ENCODE measurements at regions not wholly inside any gene's neighbourhood (a gene's known extent, or its start where the extent isn't known, plus 50 kb on each side); places are given as distances from the start of the nearest gene placed in this dataset.
A peak's percentile ranks its signal among the peaks of the same experiment; 100 is the strongest.

DNA sequence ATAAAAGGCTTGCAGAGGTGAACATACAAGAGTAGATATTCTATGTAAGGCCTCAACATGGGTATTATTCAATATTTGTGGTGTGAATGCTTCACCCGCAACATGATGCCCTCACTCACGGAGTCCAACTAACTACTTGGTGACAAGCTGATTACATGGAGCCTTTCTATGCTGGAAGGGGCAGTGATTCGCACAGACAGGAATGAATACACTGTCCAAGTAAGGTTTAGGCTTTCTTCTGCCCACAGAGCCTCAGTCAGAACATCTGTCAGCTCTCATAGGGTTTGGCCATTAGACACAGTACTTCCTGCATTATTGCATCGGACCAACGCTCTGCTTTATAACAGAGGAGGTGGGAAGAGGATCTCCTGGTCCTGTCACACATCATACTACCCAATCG is 80.3 kb upstream of the SLC35G4 start:
- intact Hi-C loops (cut with DNase I), result no loop called here
- Histone ChIP-seq H3K4me3 (ENCODE audit: low read length in 2 of 2) (no peak overlapping the region), H3K27me3 (ENCODE audit: control insufficient read depth in 1 of 2, insufficient read depth in 2 of 2, low read length in 1 of 2) (no peaks in the 10 kb centered on the region), H3K27ac (ENCODE audit: low read depth in 1 of 2, low read length in 2 of 2) (no peak overlapping the region), H3K36me3 (ENCODE audit: control insufficient read depth in 1 of 2, insufficient read depth in 2 of 2, low read length in 1 of 2) (no peaks in the 10 kb centered on the region), H3K4me1 (ENCODE audit: control insufficient read depth in 1 of 2, insufficient read depth in 2 of 2, low read length in 2 of 2) (no peaks in the 10 kb centered on the region), H3K9me3 (ENCODE audit: control insufficient read depth, low read length) (no peaks in the 10 kb centered on the region)
- no peak for DNase-seq
- WGBS, 2 donors, result 94 to 96% methylated on average over 6 of the region's 6 CpGs
- ATAC-seq (ENCODE audit: low FRiP score), result no peak

DNA sequence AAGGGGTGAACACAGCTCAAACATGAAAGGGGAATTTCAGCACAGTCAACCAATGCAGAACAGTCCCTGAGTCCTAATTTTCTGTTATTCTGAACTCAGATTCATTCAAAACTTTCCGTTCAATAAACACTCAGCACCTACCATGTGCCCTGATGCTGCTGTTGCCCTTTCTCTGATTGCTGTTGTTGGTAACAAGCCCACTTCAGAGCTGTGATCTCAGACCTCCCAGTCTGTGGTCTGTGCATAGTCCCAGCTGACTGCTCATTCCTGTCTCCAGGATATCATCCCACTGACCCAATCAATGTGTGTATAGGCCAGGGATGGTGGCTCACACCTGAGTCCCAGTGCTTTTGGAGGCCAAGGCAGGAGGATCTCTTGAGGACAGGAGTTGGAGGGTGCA is 82.7 kb upstream of the SLC35G4 start:
- intact Hi-C loops (cut with DNase I), result no loop called here
- WGBS, 2 donors, result 17 to 35% methylated on average over 1 of the region's 1 CpG
- ATAC-seq (ENCODE audit: low FRiP score), result no peak
- Histone ChIP-seq H3K4me3 (ENCODE audit: low read length in 2 of 2) (no peak overlapping the region), H3K4me1 (ENCODE audit: control insufficient read depth in 1 of 2, insufficient read depth in 2 of 2, low read length in 2 of 2) (no peaks in the 10 kb centered on the region), H3K36me3 (ENCODE audit: control insufficient read depth in 1 of 2, insufficient read depth in 2 of 2, low read length in 1 of 2) (no peaks in the 10 kb centered on the region), H3K9me3 (ENCODE audit: control insufficient read depth, low read length) (no peaks in the 10 kb centered on the region), H3K27me3 (ENCODE audit: control insufficient read depth in 1 of 2, insufficient read depth in 2 of 2, low read length in 1 of 2) (no peaks in the 10 kb centered on the region), H3K27ac (ENCODE audit: low read depth in 1 of 2, low read length in 2 of 2) (no peak overlapping the region)
- no peak for DNase-seq

DNA sequence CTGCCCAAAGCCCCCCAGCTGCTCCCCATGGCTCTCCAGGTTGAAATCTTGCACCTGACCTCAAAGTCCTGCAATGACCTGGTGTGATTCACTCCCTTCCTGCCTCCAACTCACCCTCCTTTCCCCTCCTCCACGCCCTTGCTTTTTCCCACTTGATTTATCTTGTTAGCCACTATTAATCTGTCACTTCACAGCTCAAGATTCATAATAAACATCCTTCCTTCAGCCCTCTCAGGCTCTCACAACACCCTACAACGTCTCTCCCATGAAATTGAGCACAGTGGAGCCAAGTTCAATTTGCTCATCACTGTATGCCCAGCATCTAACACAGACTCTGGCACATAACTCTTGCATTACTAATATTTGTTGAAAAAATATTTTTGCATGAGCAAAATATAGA is 85.6 kb upstream of the SLC35G4 start:
- H3K4me3 ChIP-seq (ENCODE audit: low read length in 2 of 2), result no peak overlapping the region
- DNase-seq, result no peak
- H3K36me3 ChIP-seq (ENCODE audit: control insufficient read depth in 1 of 2, insufficient read depth in 2 of 2, low read length in 1 of 2), result no peaks in the 10 kb centered on the region
- ATAC-seq (ENCODE audit: low FRiP score), result no peak
- 11 to 30% methylated on average over 2 of the region's 2 CpGs for WGBS, 2 donors
- intact Hi-C loops (cut with DNase I), result no loop called here
- H3K4me1 ChIP-seq (ENCODE audit: control insufficient read depth in 1 of 2, insufficient read depth in 2 of 2, low read length in 2 of 2), result no peaks in the 10 kb centered on the region
- H3K9me3 ChIP-seq (ENCODE audit: control insufficient read depth, low read length), result no peaks in the 10 kb centered on the region
- H3K27ac ChIP-seq (ENCODE audit: low read depth in 1 of 2, low read length in 2 of 2), result no peak overlapping the region
- no peaks in the 10 kb centered on the region for H3K27me3 ChIP-seq (ENCODE audit: control insufficient read depth in 1 of 2, insufficient read depth in 2 of 2, low read length in 1 of 2)

DNA sequence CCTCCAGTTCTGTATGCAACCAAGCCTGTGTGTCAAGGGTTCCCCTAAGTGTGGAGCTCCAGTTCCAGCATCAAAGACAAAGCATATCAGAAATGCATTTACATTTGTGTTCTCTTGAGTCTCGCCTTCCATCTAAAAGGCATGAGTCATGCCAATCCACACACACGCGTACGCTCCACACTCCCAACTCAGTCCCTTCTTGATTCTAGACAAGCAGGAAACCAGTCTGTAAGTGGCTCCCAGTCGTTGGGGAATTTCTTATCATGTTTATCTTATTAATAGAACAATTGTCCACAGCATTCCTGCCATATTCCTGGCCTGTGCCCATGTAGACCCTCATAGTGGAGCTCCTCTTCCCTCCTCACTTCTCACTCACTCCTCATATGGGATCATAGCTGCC is 86.4 kb upstream of the SLC35G4 start:
- no peak overlapping the region for H3K4me3 ChIP-seq (ENCODE audit: low read length in 2 of 2)
- H3K4me1 ChIP-seq (ENCODE audit: control insufficient read depth in 1 of 2, insufficient read depth in 2 of 2, low read length in 2 of 2), result no peaks in the 10 kb centered on the region
- no peaks in the 10 kb centered on the region for H3K9me3 ChIP-seq (ENCODE audit: control insufficient read depth, low read length)
- DNase-seq (no peak), ATAC-seq (ENCODE audit: low FRiP score) (no peak)
- no peak overlapping the region for H3K27ac ChIP-seq (ENCODE audit: low read depth in 1 of 2, low read length in 2 of 2)
- no peaks in the 10 kb centered on the region for H3K36me3 ChIP-seq (ENCODE audit: control insufficient read depth in 1 of 2, insufficient read depth in 2 of 2, low read length in 1 of 2)
- no peaks in the 10 kb centered on the region for H3K27me3 ChIP-seq (ENCODE audit: control insufficient read depth in 1 of 2, insufficient read depth in 2 of 2, low read length in 1 of 2)
- WGBS, 2 donors, result 56 to 60% methylated on average over 5 of the region's 5 CpGs
- intact Hi-C loops (cut with DNase I), result no loop called here

DNA sequence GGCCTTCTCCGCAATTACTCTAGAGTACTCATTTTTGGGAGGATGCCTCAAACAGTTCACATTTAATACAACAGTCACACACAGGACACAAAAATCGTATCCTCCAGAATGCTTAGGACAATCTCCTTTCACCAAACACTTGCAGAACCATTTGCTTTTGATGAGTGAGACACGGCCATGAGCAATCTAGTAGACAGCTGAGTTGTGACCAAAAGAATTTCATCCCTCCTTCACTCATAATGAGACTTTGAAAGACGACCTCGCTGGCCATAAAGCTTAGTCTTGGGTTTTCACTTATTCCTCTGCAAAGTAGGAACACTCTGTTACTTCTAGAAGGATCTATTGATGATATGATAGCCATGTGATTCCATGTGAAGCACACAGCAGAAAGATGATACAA is 87.5 kb upstream of the SLC35G4 start:
- Histone ChIP-seq H3K27me3 (ENCODE audit: control insufficient read depth in 1 of 2, insufficient read depth in 2 of 2, low read length in 1 of 2) (no peaks in the 10 kb centered on the region), H3K4me1 (ENCODE audit: control insufficient read depth in 1 of 2, insufficient read depth in 2 of 2, low read length in 2 of 2) (no peaks in the 10 kb centered on the region), H3K4me3 (ENCODE audit: low read length in 2 of 2) (no peak overlapping the region), H3K36me3 (ENCODE audit: control insufficient read depth in 1 of 2, insufficient read depth in 2 of 2, low read length in 1 of 2) (no peaks in the 10 kb centered on the region), H3K9me3 (ENCODE audit: control insufficient read depth, low read length) (no peaks in the 10 kb centered on the region), H3K27ac (ENCODE audit: low read depth in 1 of 2, low read length in 2 of 2) (no peak overlapping the region)
- ATAC-seq (ENCODE audit: low FRiP score) (no peak), DNase-seq (no peak)
- intact Hi-C loops (cut with DNase I), result no loop called here
- WGBS, 2 donors, result 85 to 96% methylated on average over 5 of the region's 5 CpGs

DNA sequence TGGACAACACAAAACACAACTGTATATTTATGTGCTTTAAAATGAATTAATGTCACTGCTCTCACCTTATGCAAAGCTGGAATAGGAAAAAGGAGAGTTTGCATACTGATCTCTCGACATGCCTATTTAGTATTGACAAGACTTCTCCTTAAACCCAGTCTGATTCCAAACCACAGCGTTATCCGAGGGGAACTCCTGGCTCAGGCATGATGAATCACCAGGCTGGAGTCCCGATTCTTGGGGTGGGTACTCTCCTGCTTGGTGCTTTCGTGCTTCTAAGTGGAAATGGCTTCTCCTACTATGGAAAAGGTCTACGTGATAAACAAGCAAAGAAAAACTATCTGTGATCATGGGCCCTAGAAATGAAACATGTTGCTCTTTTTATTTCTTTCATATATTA is 88.9 kb upstream of the SLC35G4 start:
- no peak overlapping the region for H3K4me3 ChIP-seq (ENCODE audit: low read length in 2 of 2)
- DNase-seq, result no peak
- H3K27ac ChIP-seq (ENCODE audit: low read depth in 1 of 2, low read length in 2 of 2), result no peak overlapping the region
- intact Hi-C loops (cut with DNase I), result no loop called here
- no peaks in the 10 kb centered on the region for H3K9me3 ChIP-seq (ENCODE audit: control insufficient read depth, low read length)
- WGBS, 2 donors, result 76 to 83% methylated on average over 6 of the region's 6 CpGs
- no peak for ATAC-seq (ENCODE audit: low FRiP score)
- H3K36me3 ChIP-seq (ENCODE audit: control insufficient read depth in 1 of 2, insufficient read depth in 2 of 2, low read length in 1 of 2), result no peaks in the 10 kb centered on the region
- H3K4me1 ChIP-seq (ENCODE audit: control insufficient read depth in 1 of 2, insufficient read depth in 2 of 2, low read length in 2 of 2), result no peaks in the 10 kb centered on the region
- no peaks in the 10 kb centered on the region for H3K27me3 ChIP-seq (ENCODE audit: control insufficient read depth in 1 of 2, insufficient read depth in 2 of 2, low read length in 1 of 2)

DNA sequence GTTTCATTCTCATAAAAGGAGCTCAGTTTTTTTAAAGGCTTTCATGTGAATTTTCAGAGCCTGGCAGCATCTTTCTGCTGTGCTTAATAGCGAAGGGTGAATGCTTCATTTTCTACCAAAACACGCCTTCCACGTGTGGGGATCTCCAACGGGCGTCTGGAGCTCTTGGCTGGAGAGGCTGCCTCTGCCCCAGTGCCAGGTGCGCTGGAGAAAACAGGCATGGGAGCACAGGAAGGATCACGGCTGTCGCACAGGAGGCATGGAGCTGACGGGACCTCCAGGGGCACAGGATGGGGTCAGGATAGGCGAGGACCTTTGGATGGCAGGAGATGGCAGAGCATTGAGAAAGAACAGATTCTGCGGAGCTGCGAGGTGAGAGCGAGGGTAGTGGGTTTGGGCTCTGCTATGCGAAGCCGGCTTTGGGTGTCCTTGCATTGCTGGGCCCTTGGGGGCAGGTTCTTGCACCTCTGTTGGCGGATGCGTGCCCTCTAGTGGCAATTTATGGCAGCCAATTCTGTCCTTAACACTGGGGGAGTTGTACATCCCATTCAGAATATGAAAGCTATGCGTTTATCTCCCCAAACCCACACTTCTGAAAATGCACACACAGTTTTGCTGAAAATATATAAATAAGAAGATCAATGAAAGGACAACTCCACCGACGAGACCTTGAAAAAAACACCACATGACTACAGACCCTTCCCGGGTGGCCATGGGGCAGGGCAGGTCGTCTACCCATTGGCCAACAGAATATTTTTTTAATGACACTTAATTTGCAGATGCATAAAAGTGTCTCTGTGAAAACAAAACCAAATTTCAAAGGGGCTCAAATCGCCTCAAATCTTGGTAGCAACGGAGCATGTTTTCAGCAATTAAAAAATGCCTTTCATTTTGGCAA is 90.4 kb upstream of the SLC35G4 start:
- intact Hi-C loops (cut with DNase I), result no loop called here
- Histone ChIP-seq H3K4me1 (ENCODE audit: control insufficient read depth in 1 of 2, insufficient read depth in 2 of 2, low read length in 2 of 2) (no peaks in the 10 kb centered on the region), H3K36me3 (ENCODE audit: control insufficient read depth in 1 of 2, insufficient read depth in 2 of 2, low read length in 1 of 2) (no peaks in the 10 kb centered on the region), H3K27ac (ENCODE audit: low read depth in 1 of 2, low read length in 2 of 2) (no peak overlapping the region), H3K4me3 (ENCODE audit: low read length in 2 of 2) (no peak overlapping the region), H3K9me3 (ENCODE audit: control insufficient read depth, low read length) (no peaks in the 10 kb centered on the region), H3K27me3 (ENCODE audit: control insufficient read depth in 1 of 2, insufficient read depth in 2 of 2, low read length in 1 of 2) (no peaks in the 10 kb centered on the region)
- no peak for ATAC-seq (ENCODE audit: low FRiP score)
- 76 to 78% methylated on average over 24 of the region's 24 CpGs for WGBS, 2 donors
- DNase-seq, result no peak

DNA sequence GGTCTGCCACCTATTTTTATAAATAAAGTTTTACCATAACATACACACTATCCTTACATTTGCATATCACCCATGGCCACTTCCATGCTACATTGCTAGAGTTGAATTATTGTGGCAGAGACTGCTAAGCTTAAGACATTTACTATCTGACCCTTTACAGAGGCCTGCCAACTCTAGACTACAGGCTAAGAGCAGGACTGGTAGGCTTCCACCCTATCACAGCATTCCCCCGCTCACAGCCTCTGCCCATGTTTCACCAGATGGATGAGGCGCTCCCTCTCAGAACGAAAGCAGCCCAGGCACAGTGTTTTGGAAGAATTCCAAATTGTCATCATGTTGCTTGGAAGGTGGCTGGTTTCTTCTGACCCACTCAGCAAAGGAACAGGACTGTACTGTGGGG is 91.7 kb upstream of the SLC35G4 start:
- DNase-seq (no peak), ATAC-seq (ENCODE audit: low FRiP score) (peak; percentile 27)
- Histone ChIP-seq H3K9me3 (ENCODE audit: control insufficient read depth, low read length) (no peaks in the 10 kb centered on the region), H3K4me3 (ENCODE audit: low read length in 2 of 2) (no peak overlapping the region), H3K36me3 (ENCODE audit: control insufficient read depth in 1 of 2, insufficient read depth in 2 of 2, low read length in 1 of 2) (no peaks in the 10 kb centered on the region), H3K27me3 (ENCODE audit: control insufficient read depth in 1 of 2, insufficient read depth in 2 of 2, low read length in 1 of 2) (no peaks in the 10 kb centered on the region), H3K27ac (ENCODE audit: low read depth in 1 of 2, low read length in 2 of 2) (no peak overlapping the region), H3K4me1 (ENCODE audit: control insufficient read depth in 1 of 2, insufficient read depth in 2 of 2, low read length in 2 of 2) (no peaks in the 10 kb centered on the region)
- WGBS, 2 donors, result 58 to 74% methylated on average over 3 of the region's 3 CpGs
- intact Hi-C loops (cut with DNase I), result no loop called here

DNA sequence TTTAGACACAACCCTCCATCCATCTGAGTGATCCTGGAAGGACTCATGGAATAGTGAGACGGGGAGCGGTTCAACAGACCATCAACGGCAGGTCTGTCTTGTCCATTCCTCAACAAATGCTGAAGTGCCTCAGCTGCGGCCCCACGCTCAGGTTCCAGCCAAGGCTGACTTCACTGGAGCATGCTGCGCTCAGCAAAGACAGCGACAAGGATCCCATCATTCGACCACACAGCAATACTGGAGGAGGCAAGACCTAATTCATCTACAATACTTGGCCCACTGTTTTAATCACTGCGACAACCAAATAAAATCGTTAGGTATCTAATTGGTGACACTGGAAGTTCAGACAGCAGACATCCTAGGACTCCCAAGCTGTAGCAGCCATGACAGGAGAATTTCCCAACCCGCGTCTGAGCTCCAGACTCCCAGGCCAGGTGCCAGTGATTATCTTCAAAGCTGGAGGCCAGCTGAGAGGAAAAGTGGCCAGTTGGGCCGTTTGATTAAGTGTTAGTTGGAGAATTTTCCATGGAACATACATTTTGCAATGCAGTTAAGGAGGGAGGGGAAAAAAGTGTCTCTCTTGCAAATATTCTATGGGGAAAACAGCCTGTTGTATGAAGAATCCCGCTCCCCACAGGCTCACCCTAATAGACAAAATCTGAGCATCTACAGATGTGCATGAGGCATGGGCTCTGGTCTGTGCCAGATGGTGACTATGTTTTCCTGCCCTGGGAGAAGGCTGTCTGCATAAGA is 92.5 kb upstream of the SLC35G4 start:
- WGBS, 2 donors, result 80 to 91% methylated on average over 14 of the region's 14 CpGs
- no peak for ATAC-seq (ENCODE audit: low FRiP score)
- H3K4me3 ChIP-seq (ENCODE audit: low read length in 2 of 2), result no peak overlapping the region
- no peak for DNase-seq
- no peaks in the 10 kb centered on the region for H3K4me1 ChIP-seq (ENCODE audit: control insufficient read depth in 1 of 2, insufficient read depth in 2 of 2, low read length in 2 of 2)
- no peaks in the 10 kb centered on the region for H3K9me3 ChIP-seq (ENCODE audit: control insufficient read depth, low read length)
- no peaks in the 10 kb centered on the region for H3K27me3 ChIP-seq (ENCODE audit: control insufficient read depth in 1 of 2, insufficient read depth in 2 of 2, low read length in 1 of 2)
- no peak overlapping the region for H3K27ac ChIP-seq (ENCODE audit: low read depth in 1 of 2, low read length in 2 of 2)
- no peaks in the 10 kb centered on the region for H3K36me3 ChIP-seq (ENCODE audit: control insufficient read depth in 1 of 2, insufficient read depth in 2 of 2, low read length in 1 of 2)
- intact Hi-C loops (cut with DNase I), result no loop called here
